Neural crest cell (in vitro differentiated cells): ENCODE measurements at regions not wholly inside any gene's neighbourhood (a gene's known extent, or its start where the extent isn't known, plus 50 kb on each side); places are given as distances from the start of the nearest gene placed in this dataset.

Experiments used
- DNase-seq: peaks from one replicate; pipeline ENCODE4 v3.0.0; 2021; ENCODE audit warnings: low read depth, mixed read lengths, low spot score
- H3K27ac Mint-ChIP-seq: one replicate; pipeline ENCODE4 v1.8.0; 2021; ENCODE audit warnings: mild to moderate bottlenecking, mixed read lengths; ENCODE audit not compliant: unreplicated experiment
- H3K27me3 Mint-ChIP-seq: 2 replicates; pipeline ENCODE4 v1.8.0; 2021; ENCODE audit warnings: low read depth, mild to moderate bottlenecking, mixed read lengths
- H3K36me3 Mint-ChIP-seq: 2 replicates; pipeline ENCODE4 v1.8.0; 2021; ENCODE audit warnings: low read depth, mild to moderate bottlenecking, mixed read lengths
- H3K4me1 Mint-ChIP-seq: 2 replicates; pipeline ENCODE4 v1.8.0; 2021; ENCODE audit warnings: mixed read lengths
- H3K4me3 Mint-ChIP-seq: one replicate; pipeline ENCODE4 v1.8.0; 2021; ENCODE audit warnings: mild to moderate bottlenecking, mixed read lengths
- H3K9me3 Mint-ChIP-seq: 2 replicates; pipeline ENCODE4 v1.8.0; 2021; ENCODE audit warnings: mixed read lengths
- CTCF ChIP-seq: fragments of 200-600 bp; sonication (generic); conservative IDR thresholded peaks from 2 replicates; pipeline ENCODE4 v1.5.0; 2021; ENCODE audit warnings: antibody characterized with exemption, mild to moderate bottlenecking

- peaks cover 9% of the 10 kb centered on the region for H3K36me3 Mint-ChIP-seq
- TF ChIP-seq CTCF, result no peak
- H3K9me3 Mint-ChIP-seq, result peaks cover 16% of the 10 kb centered on the region
- H3K27me3 Mint-ChIP-seq, result no peaks in the 10 kb centered on the region
- no peaks in the 10 kb centered on the region for H3K4me1 Mint-ChIP-seq
- no peak overlapping the region for H3K27ac Mint-ChIP-seq
- no peak overlapping the region for H3K4me3 Mint-ChIP-seq
- no peak for DNase-seq
These were observed 2104.2 kb downstream of the PCDH7 start for GRCh38 chr4:32824336-32824735.

- TF ChIP-seq CTCF, result no peak
- H3K36me3 Mint-ChIP-seq, result peaks cover 11% of the 10 kb centered on the region
- H3K27me3 Mint-ChIP-seq, result no peaks in the 10 kb centered on the region
- peaks cover 17% of the 10 kb centered on the region for H3K9me3 Mint-ChIP-seq
- no peak for DNase-seq
- H3K4me3 Mint-ChIP-seq, result no peak overlapping the region
- no peaks in the 10 kb centered on the region for H3K4me1 Mint-ChIP-seq
- H3K27ac Mint-ChIP-seq, result no peak overlapping the region
These were observed 2106.0 kb downstream of the PCDH7 start for GRCh38 chr4:32826169-32826568.

GRCh38 chr4:32830160-32830559, 2110.0 kb downstream of the PCDH7 start:
- Mint-ChIP-seq H3K9me3 (peaks cover 14% of the 10 kb centered on the region), H3K27me3 (no peaks in the 10 kb centered on the region), H3K27ac (no peak overlapping the region), H3K4me1 (no peaks in the 10 kb centered on the region), H3K36me3 (peaks cover 7% of the 10 kb centered on the region), H3K4me3 (no peak overlapping the region)
- DNase-seq, result no peak
- TF ChIP-seq CTCF, result no peak

GRCh38 chr4:32831104-32831503, 2110.9 kb downstream of the PCDH7 start:
- Mint-ChIP-seq H3K9me3 (peaks cover 14% of the 10 kb centered on the region), H3K27me3 (no peaks in the 10 kb centered on the region), H3K27ac (no peak overlapping the region), H3K36me3 (peaks cover 7% of the 10 kb centered on the region), H3K4me1 (no peaks in the 10 kb centered on the region), H3K4me3 (no peak overlapping the region)
- no peak for DNase-seq
- TF ChIP-seq CTCF, result no peak

GRCh38 chr4:32840461-32841189, 2120.5 kb downstream of the PCDH7 start:
- H3K4me3 Mint-ChIP-seq, result no peak overlapping the region
- peaks cover 3% of the 10 kb centered on the region for H3K4me1 Mint-ChIP-seq
- no peaks in the 10 kb centered on the region for H3K27me3 Mint-ChIP-seq
- no peak for TF ChIP-seq CTCF
- no peaks in the 10 kb centered on the region for H3K9me3 Mint-ChIP-seq
- H3K36me3 Mint-ChIP-seq, result no peaks in the 10 kb centered on the region
- no peak overlapping the region for H3K27ac Mint-ChIP-seq
- no peak for DNase-seq
